ENCODE measurements at regions not wholly inside any gene's neighbourhood (a gene's known extent, or its start where the extent isn't known, plus 50 kb on each side); places are given as distances from the start of the nearest gene placed in this dataset.

- DNase-seq (ENCODE audit: low spot score in 2 of 2), result no peak
- Histone ChIP-seq H3K36me3 (no peaks in the 10 kb centered on the region), H3K9me3 (no peaks in the 10 kb centered on the region), H3K27me3 (no peaks in the 10 kb centered on the region), H3K4me3 (no peak overlapping the region), H3K4me1 (no peaks in the 10 kb centered on the region), H3K27ac (no peak overlapping the region)
- 64% methylated on average over 8 of the region's 8 CpGs for WGBS
- TF ChIP-seq EP300 (IDR thresholded peaks at IDR 0.05), result no peak
- no peak for TF ChIP-seq POLR2AphosphoS5 (IDR thresholded peaks at IDR 0.05)
- TF ChIP-seq CTCF (IDR thresholded peaks at IDR 0.05), result no peak
- TF ChIP-seq POLR2A (IDR thresholded peaks at IDR 0.05), result no peak
Observed at GRCh38 chr13:106756446-106756845, 188.5 kb upstream of the ARGLU1 start.

GRCh38 chr13:106755542-106755941 is 187.6 kb upstream of the ARGLU1 start:
- Histone ChIP-seq H3K4me3 (no peak overlapping the region), H3K4me1 (no peaks in the 10 kb centered on the region), H3K9me3 (no peaks in the 10 kb centered on the region), H3K36me3 (no peaks in the 10 kb centered on the region), H3K27ac (no peak overlapping the region), H3K27me3 (no peaks in the 10 kb centered on the region)
- WGBS, result 79% methylated on average over 9 of the region's 9 CpGs
- TF ChIP-seq POLR2AphosphoS5 (IDR thresholded peaks at IDR 0.05) (no peak), CTCF (IDR thresholded peaks at IDR 0.05) (no peak), POLR2A (IDR thresholded peaks at IDR 0.05) (no peak), EP300 (IDR thresholded peaks at IDR 0.05) (no peak)
- DNase-seq (ENCODE audit: low spot score in 2 of 2), result no peak

- H3K27ac ChIP-seq, result no peak overlapping the region
- no peak for DNase-seq (ENCODE audit: low spot score in 2 of 2)
Observed at GRCh38 chr13:106753251-106753650, 185.3 kb upstream of the ARGLU1 start.

GRCh38 chr13:106752584-106753170 is 184.7 kb upstream of the ARGLU1 start:
- no peaks in the 10 kb centered on the region for H3K27me3 ChIP-seq
- DNase-seq (ENCODE audit: low spot score in 2 of 2), result no peak
- no peak overlapping the region for H3K4me3 ChIP-seq
- WGBS, result 63% methylated on average over 6 of the region's 6 CpGs
- no peaks in the 10 kb centered on the region for H3K36me3 ChIP-seq
- TF ChIP-seq EP300 (IDR thresholded peaks at IDR 0.05) (no peak), POLR2A (IDR thresholded peaks at IDR 0.05) (no peak), POLR2AphosphoS5 (IDR thresholded peaks at IDR 0.05) (no peak), CTCF (IDR thresholded peaks at IDR 0.05) (no peak)
- H3K4me1 ChIP-seq, result no peaks in the 10 kb centered on the region
- no peaks in the 10 kb centered on the region for H3K9me3 ChIP-seq
- no peak overlapping the region for H3K27ac ChIP-seq

More at GRCh38 chr13:106753251-106753650, 185.3 kb upstream of the ARGLU1 start:
- Histone ChIP-seq H3K36me3 (no peaks in the 10 kb centered on the region), H3K27me3 (no peaks in the 10 kb centered on the region), H3K4me3 (no peak overlapping the region), H3K9me3 (no peaks in the 10 kb centered on the region), H3K4me1 (no peaks in the 10 kb centered on the region)
- 60% methylated on average over 6 of the region's 6 CpGs for WGBS
- TF ChIP-seq EP300 (IDR thresholded peaks at IDR 0.05) (no peak), CTCF (IDR thresholded peaks at IDR 0.05) (no peak), POLR2A (IDR thresholded peaks at IDR 0.05) (no peak), POLR2AphosphoS5 (IDR thresholded peaks at IDR 0.05) (no peak)

- Histone ChIP-seq H3K36me3 (no peaks in the 10 kb centered on the region), H3K4me1 (no peaks in the 10 kb centered on the region), H3K27me3 (no peaks in the 10 kb centered on the region), H3K27ac (no peak overlapping the region), H3K4me3 (no peak overlapping the region), H3K9me3 (no peaks in the 10 kb centered on the region)
- no peak for TF ChIP-seq POLR2A (IDR thresholded peaks at IDR 0.05)
- no peak for TF ChIP-seq POLR2AphosphoS5 (IDR thresholded peaks at IDR 0.05)
- no peak for TF ChIP-seq CTCF (IDR thresholded peaks at IDR 0.05)
- no peak for TF ChIP-seq EP300 (IDR thresholded peaks at IDR 0.05)
- 30% methylated on average over 2 of the region's 2 CpGs for WGBS
- DNase-seq (ENCODE audit: low spot score in 2 of 2), result no peak
Observed at GRCh38 chr13:106748785-106749184, 180.8 kb upstream of the ARGLU1 start.
